Keratinocyte (primary cell): ENCODE measurements at regions not wholly inside any gene's neighbourhood (a gene's known extent, or its start where the extent isn't known, plus 50 kb on each side); places are given as distances from the start of the nearest gene placed in this dataset.

Source experiments
- DNase-seq: peaks from one replicate; pipeline ENCODE4 v3.0.0-alpha.2; 2011; ENCODE audit warnings: low read depth, missing footprints, low spot score
- FAIRE-seq: peaks from 2 replicates; lab custom pipeline; 2011; peaks lifted over from hg19 to GRCh38; lab: Jason Lieb, UNC
- H2AFZ ChIP-seq: 2 replicates; pipeline ENCODE4 v1.6.0; 2012; ENCODE audit warnings: low read length, control low read depth, inconsistent platforms; ENCODE audit not compliant: control insufficient read depth
- H3K27ac ChIP-seq: 2 replicates; pipeline ENCODE4 v1.5.1; 2011; ENCODE audit warnings: low read length; ENCODE audit not compliant: control insufficient read depth, insufficient read depth
- H3K27me3 ChIP-seq: 3 replicates; pipeline ENCODE4 v1.6.0; 2011; ENCODE audit warnings: low read length; ENCODE audit not compliant: control insufficient read depth, insufficient read depth; ENCODE audit errors: extremely low read depth
- H3K36me3 ChIP-seq, 2 experiments: 2 replicates in 1 of 2; 3 replicates in 1 of 2; pipeline ENCODE4 v1.5.1; 2011; ENCODE audit warnings: low read length in 2 of 2, mild to moderate bottlenecking in 1 of 2; ENCODE audit not compliant: control insufficient read depth in 2 of 2, insufficient read depth in 2 of 2; ENCODE audit errors: extremely low read depth in 1 of 2
- H3K4me1 ChIP-seq: 3 replicates; pipeline ENCODE4 v1.5.1; 2011; ENCODE audit warnings: low read length; ENCODE audit not compliant: control insufficient read depth, insufficient read depth; ENCODE audit errors: extremely low read depth
- H3K4me2 ChIP-seq: 3 replicates; pipeline ENCODE4 v1.6.0; 2011; ENCODE audit warnings: low read depth, low read length; ENCODE audit not compliant: control insufficient read depth, insufficient read depth; ENCODE audit errors: extremely low read depth
- H3K4me3 ChIP-seq, 3 experiments: fragments of 200-600 bp in 1 of 3; sonication (generic) in 1 of 3; 2 replicates in 2 of 3; 3 replicates in 1 of 3; pipeline ENCODE4 v1.5.1; 2011 to 2016; ENCODE audit warnings: low read length in 3 of 3, mild to moderate bottlenecking in 3 of 3, control low read depth in 2 of 3, inconsistent platforms in 1 of 3, low read depth in 1 of 3, mixed read lengths in 1 of 3, mixed run types in 1 of 3, moderate library complexity in 1 of 3; ENCODE audit not compliant: control insufficient read depth in 2 of 3, insufficient read depth in 2 of 3; ENCODE audit errors: extremely low read depth in 1 of 3
- H3K79me2 ChIP-seq: 2 replicates; pipeline ENCODE4 v1.6.0; 2012; ENCODE audit warnings: low read length; ENCODE audit not compliant: control insufficient read depth, insufficient read depth
- H3K9ac ChIP-seq: 3 replicates; pipeline ENCODE4 v1.6.0; 2011; ENCODE audit warnings: low read length; ENCODE audit not compliant: control insufficient read depth, insufficient read depth; ENCODE audit errors: extremely low read depth
- H3K9me1 ChIP-seq: 3 replicates; pipeline ENCODE4 v1.6.0; 2011; ENCODE audit warnings: low read length; ENCODE audit not compliant: control insufficient read depth, insufficient read depth; ENCODE audit errors: extremely low read depth
- H3K9me3 ChIP-seq: 2 replicates; pipeline ENCODE4 v1.5.1; 2012; ENCODE audit warnings: low read depth, low read length; ENCODE audit not compliant: control insufficient read depth
- H4K20me1 ChIP-seq: 3 replicates; pipeline ENCODE4 v1.6.0; 2011; ENCODE audit warnings: low read length; ENCODE audit not compliant: control insufficient read depth, insufficient read depth; ENCODE audit errors: extremely low read depth
- CTCF ChIP-seq, 3 experiments: IDR thresholded peaks in 1 of 3; conservative IDR thresholded peaks in 1 of 3; optimal IDR thresholded peaks in 1 of 3; 2 replicates in 2 of 3; 3 replicates in 1 of 3; pipeline versions ENCODE3 to v1.5.1; 2011; ENCODE audit warnings: low read length in 3 of 3, mild to moderate bottlenecking in 3 of 3, moderate library complexity in 2 of 3, control low read depth in 1 of 3, inconsistent platforms in 1 of 3; ENCODE audit not compliant: insufficient read depth in 2 of 3; ENCODE audit errors: extremely low read depth in 1 of 3
- EZH2 ChIP-seq: IDR thresholded peaks from one replicate; pipeline ENCODE4 v1.6.1; 2012; ENCODE audit warnings: inconsistent platforms, mild to moderate bottlenecking, low read length, moderate library complexity
- dilution Hi-C: fragments of 300-500 bp; cut with MboI; formaldehyde crosslinking; loops from one replicate; pipeline ENCODE4 v1.7.0; 2020; ENCODE audit warnings: low sequenced_read_pairs; ENCODE audit not compliant: extremely low pct_ligation_motif_present

- no peaks in the 10 kb centered on the region for H3K9me3 ChIP-seq
- H3K4me2 ChIP-seq: no peak overlapping the region
- H3K36me3 ChIP-seq: no peaks in the 10 kb centered on the region
- H3K9me1 ChIP-seq: no peaks in the 10 kb centered on the region
- no peak overlapping the region for H2AFZ ChIP-seq
- H3K27ac ChIP-seq: no peak overlapping the region
- H3K79me2 ChIP-seq: no peaks in the 10 kb centered on the region
- FAIRE-seq (no peak), DNase-seq (no peak)
- no peaks in the 10 kb centered on the region for H3K4me1 ChIP-seq
- TF ChIP-seq CTCF (optimal IDR thresholded peaks at IDR 0.05 in 1 of 3, IDR thresholded peaks at IDR 0.05 in 1 of 3, conservative IDR thresholded peaks at IDR 0.05 in 1 of 3; ENCODE audit: extremely low read depth in 1 of 3, insufficient read depth in 2 of 3, low read length in 3 of 3): no peak
- TF ChIP-seq EZH2: no peak
- H4K20me1 ChIP-seq: no peaks in the 10 kb centered on the region
- dilution Hi-C loops: no loop called here
- H3K4me3 ChIP-seq: no peak overlapping the region
- H3K27me3 ChIP-seq: no peaks in the 10 kb centered on the region
- no peak overlapping the region for H3K9ac ChIP-seq
Measured at GRCh38 chr2:235287375-235287733, 206.5 kb upstream of the AGAP1 start.

- Histone ChIP-seq H4K20me1 (no peaks in the 10 kb centered on the region), H3K27ac (no peak overlapping the region), H3K9ac (no peak overlapping the region), H2AFZ (no peak overlapping the region), H3K4me1 (no peaks in the 10 kb centered on the region), H3K27me3 (no peaks in the 10 kb centered on the region), H3K36me3 (no peaks in the 10 kb centered on the region), H3K4me3 (no peak overlapping the region), H3K4me2 (no peak overlapping the region), H3K79me2 (no peaks in the 10 kb centered on the region), H3K9me3 (no peaks in the 10 kb centered on the region), H3K9me1 (no peaks in the 10 kb centered on the region)
- dilution Hi-C loops: no loop called here
- no peak for FAIRE-seq
- no peak for TF ChIP-seq EZH2
- TF ChIP-seq CTCF (optimal IDR thresholded peaks at IDR 0.05 in 1 of 3, IDR thresholded peaks at IDR 0.05 in 1 of 3, conservative IDR thresholded peaks at IDR 0.05 in 1 of 3; ENCODE audit: extremely low read depth in 1 of 3, insufficient read depth in 2 of 3, low read length in 3 of 3): no peak
- no peak for DNase-seq
Measured at GRCh38 chr2:235291461-235291860, 202.4 kb upstream of the AGAP1 start.
